Stimulated activated CD4-positive, alpha-beta T cell treated with anti-CD3 and anti-CD28 coated beads, Interleukin-15, amount 100 ng/mL, for 24 hours (primary cell): ENCODE measurements at regions not wholly inside any gene's neighbourhood (a gene's known extent, or its start where the extent isn't known, plus 50 kb on each side); places are given as distances from the start of the nearest gene placed in this dataset.

Source experiments
- DNase-seq: peaks from one replicate; pipeline ENCODE4 v3.0.0-alpha.2; 2020

- DNase-seq, result no peak
These were observed 1154.9 kb upstream of the TMEFF2 start for GRCh38 chr2:193349642-193350041.

- DNase-seq, result no peak
These were observed 1153.3 kb upstream of the TMEFF2 start for GRCh38 chr2:193348055-193348454.

DNA sequence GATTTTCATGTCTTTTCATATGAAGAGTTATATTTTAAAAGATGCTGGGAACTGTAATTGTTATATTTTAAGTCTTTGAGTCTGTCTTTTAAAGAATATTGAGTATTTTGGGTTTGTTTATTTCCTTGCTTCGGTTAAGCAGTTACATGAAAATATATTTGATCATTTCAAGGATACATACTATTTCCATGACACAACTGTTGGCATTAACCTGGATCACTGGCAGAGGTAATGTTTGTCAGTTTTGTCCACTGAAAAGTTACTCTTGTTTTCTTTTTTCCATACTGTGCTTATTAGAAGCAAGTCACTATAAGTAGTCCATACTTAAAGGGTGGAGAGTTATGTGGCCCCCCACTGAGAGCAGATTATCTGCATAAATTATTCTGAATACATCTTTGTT is 1142.0 kb upstream of the TMEFF2 start:
- no peak for DNase-seq

GRCh38 chr2:193334401-193334800 is 1139.7 kb upstream of the TMEFF2 start:
- no peak for DNase-seq

- no peak for DNase-seq
These were observed 1138.8 kb upstream of the TMEFF2 start for GRCh38 chr2:193333539-193333938.

DNA sequence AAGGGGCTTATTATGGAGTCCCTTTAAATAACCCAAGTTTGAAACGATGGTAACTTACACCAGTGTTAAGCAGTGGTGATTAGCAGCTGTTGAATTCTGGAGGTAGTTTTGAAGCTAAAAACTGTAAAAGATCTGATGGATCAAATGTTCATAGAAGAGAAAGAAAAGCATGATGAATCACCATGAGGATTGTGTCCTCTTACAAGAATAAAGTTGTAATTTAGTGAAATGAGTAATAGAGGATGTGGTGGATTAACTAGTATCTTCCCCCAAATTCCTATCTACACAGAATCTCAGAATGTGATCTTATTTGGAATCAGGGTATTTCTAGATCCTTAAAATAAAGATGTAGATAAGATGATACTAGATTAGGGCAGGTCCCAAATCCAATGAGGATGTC is 1138.2 kb upstream of the TMEFF2 start:
- no peak for DNase-seq

DNA sequence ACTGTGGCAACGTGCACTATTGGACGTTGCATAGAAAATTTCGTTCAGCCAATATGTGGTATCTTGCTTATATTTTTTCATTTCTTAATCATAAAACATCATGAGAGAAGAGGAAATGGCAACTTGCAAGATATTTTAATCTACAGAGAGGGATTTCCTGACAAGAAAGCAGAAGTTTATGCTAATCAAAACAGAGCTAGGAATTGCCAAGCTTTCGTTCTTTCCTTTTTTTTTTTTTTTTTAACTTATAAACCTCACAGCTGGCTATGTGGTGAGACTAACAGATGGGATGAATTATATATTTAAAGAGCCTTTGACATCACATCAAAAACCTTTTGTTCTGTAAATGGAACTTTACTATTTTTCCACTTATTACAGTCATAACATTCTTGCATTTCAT is 1136.9 kb upstream of the TMEFF2 start:
- DNase-seq, result no peak

- DNase-seq, result no peak
These were observed 1131.6 kb upstream of the TMEFF2 start for GRCh38 chr2:193326296-193326695.

- DNase-seq, result no peak
These were observed 1120.8 kb upstream of the TMEFF2 start for GRCh38 chr2:193315428-193316091.

DNA sequence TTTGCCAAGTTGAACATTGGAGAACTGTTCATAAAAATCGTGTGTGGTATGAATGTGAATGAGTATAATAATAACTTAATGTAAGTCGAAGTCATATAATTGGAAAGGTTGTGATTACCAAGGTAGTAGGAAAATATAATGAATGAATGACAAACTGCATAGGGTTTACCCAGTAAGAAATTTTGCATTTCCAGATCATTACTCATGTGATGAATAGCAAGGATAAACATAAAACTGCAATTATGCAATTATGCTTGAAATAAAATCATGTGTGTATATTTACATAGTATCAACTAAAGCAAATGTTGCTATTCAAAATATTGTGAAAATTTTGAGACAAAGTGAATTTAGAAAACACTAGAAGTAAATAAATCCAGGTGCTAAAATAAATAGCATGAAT is 1108.7 kb upstream of the TMEFF2 start:
- no peak for DNase-seq

DNA sequence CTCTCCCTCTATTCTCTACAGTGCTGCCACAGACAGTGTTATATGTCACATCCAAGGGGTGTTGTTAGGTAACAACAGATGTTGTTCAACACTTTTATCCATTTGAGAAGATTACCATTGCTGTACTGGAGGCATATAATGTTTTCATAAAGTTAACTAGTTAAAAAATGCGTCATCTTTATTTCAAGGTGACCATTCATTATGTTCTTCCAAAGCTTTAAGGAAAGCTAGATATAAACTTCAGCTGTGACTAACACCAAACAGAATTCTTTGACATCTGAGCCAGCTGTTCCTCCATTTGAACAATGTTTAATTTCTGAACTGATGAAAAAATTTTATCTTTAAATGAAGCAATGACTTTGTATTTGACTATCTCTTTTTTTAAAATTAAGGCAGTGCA is 1099.6 kb upstream of the TMEFF2 start:
- no peak for DNase-seq

DNA sequence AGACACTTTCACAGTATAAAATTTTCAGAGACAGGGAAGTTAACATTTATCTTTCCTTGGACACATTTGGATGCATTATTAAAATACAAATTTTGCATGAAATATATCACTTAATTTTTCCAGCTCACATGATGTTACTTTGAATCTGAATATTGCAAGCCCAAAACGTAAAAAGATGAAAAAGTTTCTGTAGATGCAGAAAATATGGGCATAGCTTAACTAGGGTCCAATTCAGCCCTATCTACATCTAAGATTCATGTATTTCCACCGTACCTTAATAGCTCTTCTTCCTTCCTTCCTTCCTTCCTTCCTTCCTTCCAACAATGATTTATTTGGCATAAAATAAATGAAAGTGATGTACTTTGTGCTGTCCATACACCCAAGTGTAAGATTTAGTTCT is 1084.6 kb upstream of the TMEFF2 start:
- no peak for DNase-seq

DNA sequence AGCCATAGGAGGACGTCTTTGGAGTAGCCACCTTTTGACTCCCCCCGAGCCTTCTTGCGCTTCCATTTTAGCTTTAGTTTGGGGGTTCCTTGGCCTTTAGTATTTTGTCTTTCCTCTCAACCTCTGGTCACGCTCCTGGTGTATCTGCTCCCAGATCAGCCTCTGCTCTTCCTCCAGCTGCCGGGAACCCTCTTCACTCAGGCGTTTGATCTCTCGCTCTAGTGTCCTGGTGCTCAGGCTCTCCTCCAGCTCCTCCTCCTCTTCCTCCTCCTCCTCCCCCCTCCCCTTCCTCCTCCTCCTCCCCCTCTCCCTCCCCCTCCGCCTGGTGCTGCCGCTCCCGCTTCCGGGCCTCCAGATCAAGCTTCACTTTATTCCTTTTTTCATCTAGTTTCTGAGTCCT is 1082.3 kb upstream of the TMEFF2 start:
- no peak for DNase-seq

DNA sequence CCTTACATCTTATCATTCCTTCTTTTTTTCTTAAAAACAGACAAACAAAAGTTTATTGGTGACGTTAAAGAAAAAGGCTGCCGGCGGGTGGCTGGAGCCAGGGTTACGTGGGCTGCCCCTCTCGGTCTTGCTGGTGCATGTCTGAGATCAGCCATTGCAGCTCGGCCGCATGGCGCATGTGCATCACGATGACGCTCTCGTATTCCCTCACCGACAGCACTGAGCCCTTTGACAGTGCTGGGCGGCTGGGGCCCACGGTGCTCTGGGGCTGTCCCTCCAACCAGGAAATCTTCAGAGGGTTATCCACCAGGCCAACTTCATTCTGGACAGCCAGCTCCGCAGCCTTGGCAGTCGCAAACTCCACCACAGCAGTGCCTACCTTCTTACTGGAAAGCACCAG is 1081.8 kb upstream of the TMEFF2 start:
- no peak for DNase-seq

DNA sequence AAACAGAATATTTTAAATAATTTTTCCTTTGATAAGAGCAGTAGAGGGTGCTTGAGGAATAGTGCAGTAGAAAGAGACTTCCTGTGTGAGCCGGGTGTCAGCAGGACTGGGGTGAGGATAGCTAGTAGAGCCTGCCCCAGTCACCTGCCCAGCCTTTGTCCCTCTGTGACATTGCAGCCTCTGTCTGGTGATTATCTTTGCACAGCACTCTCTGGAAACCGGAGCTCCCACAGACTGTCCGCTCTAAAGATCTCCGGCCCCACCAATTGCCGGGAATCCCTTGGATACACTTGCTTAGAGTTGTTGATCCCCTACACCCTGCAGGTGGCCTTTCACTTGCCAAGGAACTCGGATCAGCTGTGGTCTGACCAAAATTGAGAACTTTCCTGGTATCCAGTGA is 1081.3 kb upstream of the TMEFF2 start:
- no peak for DNase-seq

DNA sequence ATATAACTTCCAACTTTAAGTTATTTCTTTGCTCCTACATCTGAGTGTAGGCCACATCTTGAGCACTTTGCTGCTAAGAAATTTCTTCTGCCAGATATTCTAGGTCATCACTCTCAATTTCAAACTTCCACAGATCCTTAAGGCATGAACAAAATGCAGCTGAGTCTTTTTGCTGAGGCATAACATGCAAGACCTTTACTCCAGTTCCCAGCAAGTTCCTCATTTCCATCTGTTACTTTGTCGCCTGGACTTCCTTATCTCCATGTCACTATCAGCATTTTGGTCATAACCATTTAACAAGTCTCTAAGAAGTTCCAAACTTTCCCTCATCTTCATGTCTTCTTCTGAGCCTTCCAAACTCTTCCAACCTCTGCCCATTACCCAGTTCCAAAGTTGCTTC is 1077.3 kb upstream of the TMEFF2 start:
- DNase-seq, result no peak

DNA sequence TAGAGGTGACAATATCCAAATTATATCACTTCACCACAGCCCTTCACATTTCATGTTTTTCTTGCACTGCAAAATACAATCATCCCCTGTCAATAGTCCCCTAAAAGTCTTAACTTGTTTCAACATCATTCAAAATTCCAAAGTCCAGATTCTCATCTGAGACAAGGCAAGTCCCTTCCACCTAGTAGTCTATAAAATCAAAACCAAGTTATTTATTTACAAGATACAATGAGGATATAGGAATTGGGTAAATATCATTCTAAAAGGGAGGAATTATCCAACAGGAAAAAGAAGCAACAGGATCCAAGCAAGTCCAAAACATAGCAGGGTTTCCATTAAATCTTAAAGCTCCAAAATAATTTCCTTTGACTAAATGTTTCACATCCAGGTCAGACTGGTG is 1076.1 kb upstream of the TMEFF2 start:
- DNase-seq, result no peak

GRCh38 chr2:193267496-193268002 is 1072.8 kb upstream of the TMEFF2 start:
- DNase-seq, result no peak

- DNase-seq, result no peak
These were observed 1058.3 kb upstream of the TMEFF2 start for GRCh38 chr2:193253014-193253530.

GRCh38 chr2:193251909-193252308 is 1057.2 kb upstream of the TMEFF2 start:
- no peak for DNase-seq

DNA sequence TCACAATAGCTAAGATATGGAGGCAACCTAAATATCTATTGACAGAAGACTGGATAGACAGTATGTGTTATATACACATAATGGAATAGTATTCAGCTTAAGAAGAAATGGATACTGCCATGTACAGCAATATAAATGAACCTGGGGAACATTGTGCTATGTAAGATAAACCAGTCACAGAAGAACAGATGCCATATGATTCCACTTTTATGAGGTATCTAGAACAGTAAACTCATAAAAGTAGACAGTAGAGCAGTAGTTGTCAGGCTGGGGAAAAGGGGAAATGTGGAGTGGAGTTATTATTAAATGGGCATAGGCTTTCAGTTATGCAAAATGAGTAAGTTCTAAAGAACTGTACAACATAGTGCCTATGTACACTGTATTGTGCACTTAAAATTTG is 1055.7 kb upstream of the TMEFF2 start:
- no peak for DNase-seq

DNA sequence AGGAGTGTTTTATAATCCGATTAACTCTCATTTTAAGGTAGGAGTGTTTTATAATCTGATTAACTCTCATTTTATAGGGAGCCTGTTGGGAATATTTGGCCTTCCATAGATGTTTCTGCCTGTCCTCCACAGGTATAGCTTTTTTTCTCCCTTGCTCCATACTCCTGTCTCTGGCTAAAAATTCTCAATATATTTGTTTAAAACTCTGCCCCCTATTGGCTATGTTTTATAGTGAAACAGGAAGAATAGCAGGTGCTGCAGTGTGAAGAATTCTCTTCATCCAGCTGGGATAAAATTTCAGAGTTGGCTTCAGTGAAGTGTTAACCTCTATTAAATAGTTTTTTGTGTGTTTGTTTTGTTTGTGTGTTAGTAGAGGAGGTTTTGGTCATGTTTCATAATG is 1046.0 kb upstream of the TMEFF2 start:
- DNase-seq, result no peak

- no peak for DNase-seq
These were observed 1036.9 kb upstream of the TMEFF2 start for GRCh38 chr2:193231634-193232033.

DNA sequence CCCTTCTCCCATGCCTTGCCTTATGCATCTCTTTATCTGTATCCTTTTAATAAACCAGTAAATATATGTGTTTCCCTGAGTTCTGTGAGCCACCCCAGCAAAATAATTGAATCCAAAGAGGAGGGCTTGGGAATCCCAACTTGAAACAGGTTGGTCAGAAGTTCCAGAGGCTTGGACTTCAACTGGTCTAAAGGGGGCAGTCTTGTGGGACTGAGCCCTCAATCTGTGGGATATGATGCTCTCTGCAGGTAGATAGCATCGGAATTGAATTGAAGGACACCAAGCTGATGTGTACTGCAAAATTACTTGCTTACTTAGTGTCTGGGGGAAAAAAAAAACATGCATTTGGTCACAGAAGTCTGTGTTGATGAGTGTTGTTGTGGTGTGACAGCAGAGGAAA is 1033.5 kb upstream of the TMEFF2 start:
- DNase-seq, result no peak

GRCh38 chr2:193222454-193222853 is 1027.7 kb upstream of the TMEFF2 start:
- no peak for DNase-seq
